Activated B cell treated with CpG ODN at 0.5 μM for 24 hours (primary cell): ENCODE measurements at regions not wholly inside any gene's neighbourhood (a gene's known extent, or its start where the extent isn't known, plus 50 kb on each side); places are given as distances from the start of the nearest gene placed in this dataset.
"Not testable (repeated sequence)": the region's sequence is repeated elsewhere in the genome, so short reads cannot be mapped to it uniquely, and the experiment has no call there.

Source experiments
- ATAC-seq: fragments of 200-7000 bp; cut with Tn5 transposase; one replicate; pipeline ENCODE4 v1.10.0; 2021; ENCODE audit warnings: low read depth, mild to moderate bottlenecking, moderate library complexity
- CTCF ChIA-PET: fragments of 350-600 bp; sonication (Branson Sonifier 250); formaldehyde crosslinking; loops from one replicate; lab custom pipeline; 2021; ENCODE audit warnings: antibody characterized with exemption; lab: Charles Lee
- POLR2A ChIA-PET: fragments of 350-600 bp; sonication (Branson Sonifier 250); formaldehyde crosslinking; loops from one replicate; lab custom pipeline; 2021; ENCODE audit warnings: antibody characterized with exemption; lab: Charles Lee
- DNase-seq: peaks from one replicate; pipeline ENCODE4 v3.0.0; 2022
- H3K27ac Mint-ChIP-seq: one replicate; pipeline ENCODE4 v1.8.0; 2020; ENCODE audit warnings: mixed read lengths
- H3K27me3 Mint-ChIP-seq: one replicate; pipeline ENCODE4 v1.8.0; 2021; ENCODE audit warnings: mixed read lengths
- H3K36me3 Mint-ChIP-seq: one replicate; pipeline ENCODE4 v1.8.0; 2021; ENCODE audit warnings: low read depth, mixed read lengths
- H3K4me1 Mint-ChIP-seq: one replicate; pipeline ENCODE4 v1.8.0; 2021; ENCODE audit warnings: mixed read lengths
- H3K4me3 Mint-ChIP-seq: one replicate; pipeline ENCODE4 v1.8.0; 2020; ENCODE audit warnings: mild to moderate bottlenecking, mixed read lengths
- H3K9me3 Mint-ChIP-seq: one replicate; pipeline ENCODE4 v1.8.0; 2020; ENCODE audit warnings: mixed read lengths
- CTCF ChIP-seq: fragments of 200-600 bp; IDR thresholded peaks from one replicate; pipeline ENCODE4 v1.8.0; 2022; ENCODE audit warnings: antibody characterized with exemption, mild to moderate bottlenecking
- intact Hi-C: fragments of 100-400 bp; cut with micrococcal nuclease; formaldehyde crosslinking; loops from one replicate; pipeline ENCODE4 v1.15.1; 2024

GRCh38 chr7:70890147-70890969 lies 241.6 kb upstream of the GALNT17 start:
- Mint-ChIP-seq H3K27me3 (no peaks in the 10 kb centered on the region), H3K4me3 (no peak overlapping the region), H3K9me3 (peaks cover 24% of the 10 kb centered on the region), H3K36me3 (no peaks in the 10 kb centered on the region), H3K4me1 (no peaks in the 10 kb centered on the region), H3K27ac (no peak overlapping the region)
- POLR2A ChIA-PET = no interaction called here
- intact Hi-C loops = no loop called here
- CTCF ChIA-PET = no interaction called here
- DNase-seq (no peak), ATAC-seq (no peak)
- no peak for TF ChIP-seq CTCF

GRCh38 chr7:70893422-70893821 lies 238.5 kb upstream of the GALNT17 start:
- H3K4me1 Mint-ChIP-seq = no peaks in the 10 kb centered on the region
- H3K9me3 Mint-ChIP-seq = peaks cover 24% of the 10 kb centered on the region
- no peak for ATAC-seq
- no peak overlapping the region for H3K27ac Mint-ChIP-seq
- intact Hi-C loops = no loop called here
- no peaks in the 10 kb centered on the region for H3K27me3 Mint-ChIP-seq
- ChIA-PET CTCF (no interaction called here), POLR2A (no interaction called here)
- no peak for TF ChIP-seq CTCF
- H3K36me3 Mint-ChIP-seq = no peaks in the 10 kb centered on the region
- no peak for DNase-seq
- no peak overlapping the region for H3K4me3 Mint-ChIP-seq

GRCh38 chr7:70893971-70894715 lies 237.8 kb upstream of the GALNT17 start:
- DNase-seq (no peak), ATAC-seq (no peak)
- CTCF ChIA-PET = no interaction called here
- no peak overlapping the region for H3K4me3 Mint-ChIP-seq
- H3K27ac Mint-ChIP-seq = no peak overlapping the region
- POLR2A ChIA-PET = no interaction called here
- TF ChIP-seq CTCF = no peak
- intact Hi-C loops = no loop called here
- peaks cover 24% of the 10 kb centered on the region for H3K9me3 Mint-ChIP-seq
- H3K27me3 Mint-ChIP-seq = no peaks in the 10 kb centered on the region
- no peaks in the 10 kb centered on the region for H3K4me1 Mint-ChIP-seq
- H3K36me3 Mint-ChIP-seq = no peaks in the 10 kb centered on the region

- Mint-ChIP-seq H3K4me3 (no peak overlapping the region), H3K27me3 (no peaks in the 10 kb centered on the region), H3K27ac (no peak overlapping the region), H3K9me3 (peaks cover 18% of the 10 kb centered on the region), H3K4me1 (no peaks in the 10 kb centered on the region), H3K36me3 (no peaks in the 10 kb centered on the region)
- no peak for TF ChIP-seq CTCF
- POLR2A ChIA-PET = no interaction called here
- no peak for DNase-seq
- ATAC-seq = no peak
- CTCF ChIA-PET = no interaction called here
- intact Hi-C loops = no loop called here
Observed at GRCh38 chr7:70894799-70895198, 237.1 kb upstream of the GALNT17 start.

- H3K36me3 Mint-ChIP-seq, H3K4me1 Mint-ChIP-seq, POLR2A ChIA-PET, intact Hi-C loops, H3K27me3 Mint-ChIP-seq, DNase-seq, H3K27ac Mint-ChIP-seq, ATAC-seq, H3K4me3 Mint-ChIP-seq, CTCF ChIA-PET: not testable (repeated sequence)
- peaks cover 18% of the 10 kb centered on the region for H3K9me3 Mint-ChIP-seq
Observed at GRCh38 chr7:70895337-70896200, 236.4 kb upstream of the GALNT17 start.
